ENCODE measurements at regions not wholly inside any gene's neighbourhood (a gene's known extent, or its start where the extent isn't known, plus 50 kb on each side); places are given as distances from the start of the nearest gene placed in this dataset.

- H4K91ac ChIP-seq (replicated peaks; ENCODE audit: insufficient read length, low read length), result no peak overlapping the region
- H2BK5ac ChIP-seq (ENCODE audit: low read depth, low read length), result no peak overlapping the region
- H2AK5ac ChIP-seq (ENCODE audit: low read depth, low read length), result no peak overlapping the region
- no peak overlapping the region for H3K27ac ChIP-seq (ENCODE audit: low read depth, low read length)
- H3K36me3 ChIP-seq (ENCODE audit: control insufficient read depth in 2 of 4, insufficient read depth in 4 of 4, low read length in 3 of 4), result no peaks in the 10 kb centered on the region
- H3K27me3 ChIP-seq (replicated peaks in 1 of 4; ENCODE audit: control insufficient read depth in 3 of 4, extremely low read depth in 1 of 4, insufficient read depth in 3 of 4, low read length in 3 of 4), result no peaks in the 10 kb centered on the region
- no peak overlapping the region for H3K23ac ChIP-seq (ENCODE audit: insufficient read length)
- H2BK120ac ChIP-seq (replicated peaks; ENCODE audit: low read depth, low read length), result no peak overlapping the region
- POLR2A ChIA-PET (ENCODE audit: partially characterized antibody), result no interaction called here
- H3K79me1 ChIP-seq (ENCODE audit: low read depth, low read length), result no peaks in the 10 kb centered on the region
- 95% methylated on average over 4 of the region's 4 CpGs; no CpG with 5 or more reads in 1 of the 2 experiments for WGBS, 2 experiments (ENCODE audit: extremely low coverage in 1 of 2, insufficient coverage in 1 of 2, insufficient read length in 1 of 2, insufficient replicate concordance in 2 of 2, low coverage in 1 of 2, low lambda C conversion rate in 2 of 2, missing lambda C conversion rate in 1 of 2)
- no peak for FAIRE-seq
- H2BK12ac ChIP-seq (ENCODE audit: low read depth, low read length), result no peak overlapping the region
- H3K4me2 ChIP-seq (ENCODE audit: insufficient read depth in 1 of 2, low read depth in 2 of 2, low read length in 2 of 2), result no peak overlapping the region
- no peaks in the 10 kb centered on the region for H3K79me2 ChIP-seq (ENCODE audit: control insufficient read depth in 1 of 2, insufficient read depth in 2 of 2, low read length in 2 of 2)
- no peak overlapping the region for H3K9ac ChIP-seq (replicated peaks in 1 of 4; ENCODE audit: extremely low read depth in 1 of 4, low read depth in 3 of 4, low read length in 3 of 4)
- H2BK20ac ChIP-seq (ENCODE audit: low read length), result no peak overlapping the region
- DNase-seq (ENCODE audit: low read depth in 1 of 2, low spot score in 2 of 2), result no peak
- no peak overlapping the region for H2AFZ ChIP-seq (ENCODE audit: low read length)
- H3K4me1 ChIP-seq (replicated peaks in 1 of 4; ENCODE audit: control insufficient read depth in 3 of 4, insufficient read depth in 4 of 4, low read length in 3 of 4), result no peaks in the 10 kb centered on the region
- H3K4ac ChIP-seq (replicated peaks; ENCODE audit: insufficient read length, low read depth, low read length), result no peak overlapping the region
- no peak overlapping the region for H4K8ac ChIP-seq (ENCODE audit: extremely low read depth, insufficient read depth, low read length)
- no peak overlapping the region for H3K14ac ChIP-seq (ENCODE audit: insufficient read length)
- no peak overlapping the region for H3K56ac ChIP-seq (replicated peaks; ENCODE audit: insufficient read length, low read depth, low read length)
- CTCF ChIA-PET (ENCODE audit: partially characterized antibody), result interaction anchor here (2.2 kb wide), 1 partner anchor 369 kb away, joined by 5 read pairs; no protein-coding TSS in a partner anchor
- no peak overlapping the region for H3K18ac ChIP-seq (ENCODE audit: extremely low read depth, low read length)
- no peaks in the 10 kb centered on the region for H4K20me1 ChIP-seq (replicated peaks in 1 of 2; ENCODE audit: control insufficient read depth in 1 of 2, insufficient read depth in 2 of 2, low read length in 2 of 2)
- no peak overlapping the region for H2BK15ac ChIP-seq (ENCODE audit: low read length)
- H4K5ac ChIP-seq (ENCODE audit: insufficient read length, low read depth, low read length), result no peak overlapping the region
- H3K23me2 ChIP-seq (ENCODE audit: low read depth, low read length), result no peaks in the 10 kb centered on the region
- H3K4me3 ChIP-seq (ENCODE audit: extremely low read depth in 1 of 4, insufficient read depth in 2 of 4, low read depth in 3 of 4, low read length in 4 of 4), result no peak overlapping the region
- no peak for TF ChIP-seq TEAD4 (IDR thresholded peaks at IDR 0.05; ENCODE audit: low read depth, low read length)
- TF ChIP-seq RAD21 (IDR thresholded peaks at IDR 0.05 in 1 of 2, conservative IDR thresholded peaks at IDR 0.05 in 1 of 2; ENCODE audit: low read depth in 2 of 2, low read length in 2 of 2), result no peak
- no peak for TF ChIP-seq POLR2AphosphoS5 (IDR thresholded peaks at IDR 0.05; ENCODE audit: low read depth, low read length)
- TF ChIP-seq RFX5 (IDR thresholded peaks at IDR 0.05; ENCODE audit: borderline replicate concordance, low read depth, low read length), result no peak
- TF ChIP-seq TAF7 (optimal IDR thresholded peaks at IDR 0.05; ENCODE audit: borderline replicate concordance, low read depth, low read length), result no peak
- TF ChIP-seq RXRA (IDR thresholded peaks at IDR 0.05; ENCODE audit: insufficient read depth, low read depth, low read length), result no peak
- no peaks in the 10 kb centered on the region for H3K9me3 ChIP-seq (ENCODE audit: insufficient read depth in 2 of 2, low read depth in 1 of 2, low read length in 1 of 2)
Observed at GRCh38 chr7:46291601-46292150, 370.6 kb upstream of the IGFBP3 start.

All from H1 (cell line).